Activated CD8-positive, alpha-beta memory T cell treated with anti-CD3 and anti-CD28 coated beads for 48 hours (primary cell): ENCODE measurements at regions not wholly inside any gene's neighbourhood (a gene's known extent, or its start where the extent isn't known, plus 50 kb on each side); places are given as distances from the start of the nearest gene placed in this dataset.

Experiments used
- DNase-seq, 3 experiments: peaks; one replicate each; pipeline ENCODE4 v3.0.0-alpha.2; 2020; ENCODE audit warnings: low read depth in 2 of 3, low spot score in 2 of 3

DNA sequence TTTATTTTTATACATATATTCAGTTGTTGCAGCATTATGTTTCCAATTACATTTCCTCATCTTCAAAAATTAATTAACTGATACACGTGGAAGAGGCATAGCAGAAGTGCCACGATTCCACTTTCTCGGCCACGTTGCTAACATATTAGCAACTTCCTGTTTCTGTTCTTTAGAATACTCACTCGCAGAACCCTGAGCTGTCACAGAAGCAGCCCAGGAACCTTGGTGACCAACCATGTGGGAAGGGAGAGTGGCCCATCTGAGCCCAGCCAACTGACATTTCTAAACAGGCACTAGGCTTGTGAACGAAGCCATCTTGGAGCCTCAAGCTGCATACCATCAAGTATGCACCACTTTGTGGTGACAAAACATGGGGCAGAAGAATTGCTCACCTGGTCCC is 350.1 kb downstream of the CBLN2 start:
- DNase-seq, result no peak

DNA sequence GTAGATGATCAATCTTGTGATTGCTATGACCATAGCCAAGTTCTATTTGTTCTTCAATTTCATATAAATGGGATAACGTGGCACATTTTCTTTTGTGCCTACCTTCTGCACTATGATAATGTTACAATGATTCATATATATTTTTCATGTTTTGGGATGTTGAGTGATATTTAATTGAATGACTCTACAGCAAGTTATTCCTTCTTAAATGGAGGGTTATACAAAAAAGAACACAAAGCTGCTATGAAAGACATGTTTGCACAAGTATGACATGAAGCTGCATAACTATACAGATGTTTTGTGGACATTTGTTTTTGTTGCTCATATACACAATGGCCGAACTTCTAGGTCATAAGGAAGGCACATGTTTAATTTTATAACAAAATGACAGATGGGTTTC is 356.2 kb downstream of the CBLN2 start:
- DNase-seq, result no peak

DNA sequence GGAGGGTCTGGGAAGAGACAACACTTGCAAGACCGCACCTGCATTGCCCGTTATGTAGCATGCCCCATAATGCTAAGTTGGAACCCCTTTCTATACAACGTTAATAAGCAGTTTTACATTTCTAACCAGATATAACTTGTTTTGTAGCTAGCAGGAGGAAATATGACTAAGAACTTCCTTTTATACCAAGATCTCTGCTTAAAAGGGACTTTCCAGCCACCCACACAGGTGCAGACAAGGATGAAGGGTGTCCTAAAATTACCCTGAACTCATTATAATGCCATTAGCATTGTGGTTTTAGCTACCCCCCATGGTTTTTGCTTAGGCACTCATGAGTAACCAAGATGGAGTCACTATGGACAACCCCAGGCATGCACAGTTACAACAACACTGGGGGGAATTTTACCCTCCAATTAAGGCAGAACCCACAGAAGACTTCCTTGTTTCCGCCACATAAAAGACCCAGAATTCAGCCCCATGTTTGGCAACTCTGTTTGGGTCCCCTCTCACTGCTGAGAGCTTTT is 362.8 kb downstream of the CBLN2 start:
- no peak for DNase-seq

DNA sequence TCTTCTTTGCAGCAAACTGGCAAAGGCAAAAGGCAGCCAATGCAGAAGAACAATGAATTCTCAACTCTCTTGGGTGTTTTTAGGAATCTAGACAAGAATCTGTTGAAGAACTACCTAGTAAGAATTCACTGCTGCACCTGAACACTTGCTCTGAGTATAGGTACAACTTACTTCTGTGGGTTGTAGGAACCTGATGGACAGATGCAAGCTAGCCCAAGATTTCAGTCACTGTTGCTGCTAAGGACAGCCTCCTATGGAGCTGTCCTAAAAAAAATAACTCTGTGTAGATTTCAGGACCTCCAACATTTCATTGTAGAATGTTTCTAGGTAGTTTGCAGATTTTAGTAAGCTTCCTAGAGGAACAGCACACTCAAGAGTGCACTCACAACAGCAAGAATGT is 363.5 kb downstream of the CBLN2 start:
- DNase-seq, result no peak

DNA sequence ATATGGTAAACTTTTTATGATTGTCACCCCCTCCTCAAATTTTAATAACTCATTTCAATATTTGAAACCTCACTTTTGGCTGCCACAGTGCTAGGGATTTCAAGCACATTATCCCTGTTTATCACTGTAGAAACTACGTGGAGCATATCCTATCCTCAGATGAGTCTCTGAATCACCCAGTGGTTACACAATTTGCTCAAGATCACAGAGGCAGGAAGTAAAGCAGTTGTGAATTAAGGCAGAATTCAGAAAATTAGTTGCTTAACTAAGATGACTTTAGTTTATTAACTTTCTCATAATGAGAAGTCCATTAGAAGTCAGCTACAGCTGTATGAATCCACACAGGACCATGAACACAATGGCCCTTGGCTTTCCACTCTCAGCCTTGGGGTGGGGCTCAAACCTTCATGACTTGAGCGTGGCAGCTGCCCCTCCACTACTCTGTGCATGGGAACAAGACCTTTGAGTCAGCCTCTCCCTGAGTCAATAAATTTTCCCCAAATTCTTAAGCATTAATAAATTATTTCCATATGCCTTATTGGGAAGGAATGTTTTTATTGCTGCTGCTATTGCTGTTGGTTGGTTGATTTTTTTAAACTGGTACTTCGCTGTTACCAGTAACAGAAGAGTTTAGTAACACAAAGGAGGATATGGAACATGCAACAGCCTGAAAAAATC is 369.0 kb downstream of the CBLN2 start:
- no peak for DNase-seq

DNA sequence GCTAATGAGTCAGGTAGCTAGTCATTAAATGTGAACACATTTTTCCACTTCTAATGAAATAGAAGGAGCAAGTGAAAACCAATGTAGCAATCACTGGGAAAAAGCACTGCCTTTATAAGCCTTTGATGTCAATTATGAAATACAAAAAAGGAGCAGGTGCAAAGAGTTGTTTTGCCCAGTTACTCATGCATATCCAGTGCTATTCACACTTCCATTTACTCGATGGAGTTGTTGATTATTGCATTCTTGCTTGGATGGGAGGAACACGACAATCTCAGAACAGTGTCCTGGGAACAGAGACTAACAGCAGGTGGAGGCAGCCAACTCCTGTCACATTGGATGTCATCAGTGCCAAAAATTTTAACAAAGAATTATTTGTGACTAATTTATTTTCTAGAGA is 372.5 kb downstream of the CBLN2 start:
- DNase-seq, result no peak

DNA sequence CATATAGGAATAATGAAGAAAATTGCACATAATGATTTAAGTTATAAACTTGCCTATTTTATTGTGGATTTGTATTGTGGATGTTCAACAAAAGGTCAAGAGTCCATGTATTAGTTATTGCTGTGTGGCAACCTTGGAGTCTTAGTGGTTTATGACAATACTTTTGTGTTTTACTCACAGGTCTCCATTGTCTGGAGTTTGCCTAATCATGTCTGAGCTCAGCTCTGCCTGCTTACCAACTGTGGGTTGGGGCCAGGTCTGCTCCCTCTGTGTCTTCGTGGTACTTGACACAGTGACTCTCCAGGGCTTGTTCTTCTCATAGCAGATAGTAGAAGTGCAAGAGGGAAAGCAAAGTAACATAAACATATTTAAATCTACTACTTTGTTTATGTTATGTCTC is 382.5 kb downstream of the CBLN2 start:
- no peak for DNase-seq

DNA sequence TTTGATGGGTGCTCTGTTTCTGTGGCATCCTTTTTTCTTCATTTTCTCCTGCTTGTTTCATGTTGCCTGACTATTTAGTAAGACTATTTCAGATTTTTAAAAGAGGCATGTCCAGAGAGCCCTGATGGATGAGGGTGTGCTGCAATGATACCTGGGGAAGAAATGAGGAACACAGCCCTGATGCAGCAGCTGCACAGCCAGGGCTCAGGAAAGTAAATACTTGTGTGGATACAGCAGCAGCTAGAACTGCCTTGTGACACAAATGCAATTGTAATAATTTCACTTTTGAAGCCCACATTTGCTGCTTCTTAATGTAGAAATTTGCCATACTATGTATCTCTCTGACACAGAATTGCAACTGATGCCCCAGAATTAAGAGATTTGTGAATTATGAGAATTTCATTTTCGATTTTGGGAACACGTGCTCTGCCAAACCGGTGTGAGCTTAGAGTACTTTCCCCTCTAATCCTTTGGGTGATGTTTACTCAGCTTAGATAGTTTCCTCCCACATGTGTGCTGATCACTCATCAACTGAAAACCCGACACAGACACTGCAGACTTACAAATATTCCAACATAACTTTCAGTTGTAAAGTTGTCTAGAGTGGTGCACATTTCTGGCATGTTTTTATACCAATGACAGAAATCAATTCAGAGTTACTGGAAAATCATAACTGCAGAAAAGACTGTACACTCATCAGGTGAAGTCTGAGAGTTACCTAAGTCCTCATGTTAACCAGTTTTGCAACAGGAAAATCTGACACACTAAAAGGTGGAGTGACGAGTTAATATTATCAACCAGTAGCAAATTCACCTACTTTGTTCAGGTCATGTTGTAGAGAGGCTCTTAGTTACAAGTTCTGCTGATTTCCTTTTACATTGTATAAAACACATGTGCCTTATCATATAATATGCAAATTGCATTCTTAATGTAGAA is 383.4 kb downstream of the CBLN2 start:
- no peak for DNase-seq

DNA sequence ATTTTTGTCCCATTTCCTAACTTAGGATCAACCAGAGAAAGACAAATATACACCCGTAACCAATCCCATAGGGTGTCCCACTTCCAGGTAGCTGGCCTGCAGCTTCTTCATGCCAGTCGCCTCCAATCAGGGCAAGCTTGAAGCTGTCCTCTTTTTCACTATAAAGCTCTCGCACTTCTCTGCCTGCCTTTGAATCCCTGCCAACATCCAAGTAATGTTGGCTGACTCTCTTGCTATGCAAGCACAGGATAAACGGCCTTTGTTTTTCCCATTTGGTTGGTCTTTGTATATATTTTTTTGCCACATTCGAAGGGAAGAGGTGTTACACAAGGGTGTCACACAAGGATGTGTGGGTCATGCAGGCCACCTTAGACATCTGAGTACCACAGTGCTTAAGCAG is 388.8 kb downstream of the CBLN2 start:
- no peak for DNase-seq

DNA sequence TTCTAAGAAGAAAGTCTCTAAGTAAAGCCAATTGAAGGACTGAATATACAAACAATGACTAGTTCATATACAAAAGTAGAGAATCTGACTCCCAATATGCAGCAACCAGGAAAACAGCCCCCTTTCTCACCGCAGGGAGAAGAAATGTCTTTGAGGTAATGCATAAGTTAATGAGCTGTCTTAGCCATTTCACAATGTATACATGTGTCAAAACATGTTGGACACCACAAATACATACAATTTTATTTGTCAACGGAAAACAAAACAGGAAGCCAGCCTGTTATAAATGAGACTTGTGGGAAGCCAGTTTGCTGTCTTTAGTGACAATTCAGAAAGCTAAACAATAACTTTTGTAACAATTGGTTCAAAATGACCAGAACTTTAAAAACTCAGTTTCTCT is 389.2 kb downstream of the CBLN2 start:
- DNase-seq, result no peak

DNA sequence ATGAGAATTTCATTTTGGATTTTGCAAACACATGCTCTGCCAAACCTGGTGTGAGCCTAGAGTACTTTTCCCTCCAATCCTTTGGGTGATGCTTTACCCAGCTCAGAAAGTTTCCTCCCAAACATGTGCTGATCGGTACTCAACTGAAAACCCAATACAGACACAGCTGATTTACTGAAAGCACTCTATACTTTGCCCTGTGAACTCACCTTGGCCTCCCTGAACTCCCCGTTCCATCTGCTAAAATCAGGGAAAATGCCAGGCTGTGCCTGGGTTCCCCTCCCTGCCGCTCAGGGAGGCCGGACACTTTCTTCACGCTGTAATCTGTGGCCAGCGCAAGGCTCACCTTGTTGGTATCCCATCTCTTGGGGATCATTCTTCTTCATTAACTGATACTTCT is 391.2 kb downstream of the CBLN2 start:
- no peak for DNase-seq

DNA sequence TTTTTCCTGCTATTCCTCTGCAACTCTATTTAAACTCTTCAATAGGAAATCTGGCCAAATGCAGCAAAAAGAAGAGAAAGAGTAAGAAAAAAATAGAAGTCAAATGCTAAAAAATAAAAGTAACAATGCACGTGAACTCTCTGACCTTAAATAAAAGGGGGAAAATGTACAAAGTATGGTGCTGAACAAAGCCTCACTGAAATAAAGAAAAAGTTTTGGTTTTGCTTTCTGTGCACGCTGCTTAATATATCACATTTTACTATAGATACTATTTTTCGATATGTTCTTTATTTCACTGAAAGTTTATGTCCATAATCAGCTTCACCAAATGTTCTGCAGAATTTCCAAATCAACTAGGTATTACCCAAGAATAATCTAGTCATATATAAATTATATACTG is 396.3 kb downstream of the CBLN2 start:
- no peak for DNase-seq

DNA sequence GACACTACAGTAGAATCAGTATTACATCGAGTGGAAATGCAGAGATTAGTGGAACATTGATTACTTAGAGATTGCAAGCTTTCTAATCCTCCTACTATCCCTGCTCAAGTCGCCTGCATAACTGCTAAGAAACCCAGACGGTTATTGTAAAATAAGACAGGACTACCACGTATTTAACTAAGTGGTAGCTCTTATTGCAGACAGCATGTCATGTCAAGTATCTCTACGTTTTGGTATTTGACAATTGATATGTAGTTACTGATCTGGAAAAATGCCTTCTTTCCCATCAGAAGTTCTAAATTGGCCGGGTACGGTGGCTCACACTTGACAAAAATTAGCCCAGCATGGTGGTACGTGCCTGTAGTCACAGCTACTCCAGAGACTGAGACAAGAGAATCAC is 404.1 kb downstream of the CBLN2 start:
- DNase-seq, result no peak

DNA sequence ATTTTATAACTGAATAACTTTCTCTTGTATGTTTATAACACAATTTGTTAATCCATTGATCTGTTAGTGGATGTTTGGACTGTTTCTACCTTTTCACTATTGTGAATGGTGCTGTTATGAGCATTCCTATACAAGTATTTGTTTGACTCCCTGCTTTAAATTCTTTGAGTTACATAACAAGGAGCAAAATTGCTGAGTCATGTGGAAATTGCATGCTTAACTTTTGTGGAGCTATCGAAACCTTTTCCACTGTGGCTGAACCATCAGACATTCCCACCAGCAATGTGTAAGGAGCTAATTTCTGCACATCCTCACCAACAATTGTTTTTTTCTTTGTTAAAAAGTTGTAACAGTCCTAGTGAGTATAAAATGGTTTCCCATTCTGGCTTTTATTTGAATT is 415.5 kb downstream of the CBLN2 start:
- DNase-seq, result no peak

DNA sequence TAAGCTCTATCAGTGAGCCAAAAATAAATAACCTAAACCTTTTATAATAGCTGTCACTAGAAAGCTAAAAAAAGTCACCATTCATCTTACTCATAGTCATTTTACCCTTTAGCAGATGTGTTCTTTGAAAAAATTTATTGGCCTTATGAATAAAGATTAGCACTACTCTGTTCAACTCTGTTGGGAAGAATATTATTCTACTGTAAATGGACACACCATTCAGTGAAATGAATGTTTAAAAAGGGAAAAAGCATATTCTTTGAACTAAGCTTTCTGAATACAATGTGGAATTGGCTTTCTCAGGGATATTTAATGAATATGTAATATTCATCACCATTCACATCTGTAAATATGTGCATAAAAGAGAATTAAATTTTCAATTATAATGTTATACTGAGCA is 422.0 kb downstream of the CBLN2 start:
- no peak for DNase-seq

DNA sequence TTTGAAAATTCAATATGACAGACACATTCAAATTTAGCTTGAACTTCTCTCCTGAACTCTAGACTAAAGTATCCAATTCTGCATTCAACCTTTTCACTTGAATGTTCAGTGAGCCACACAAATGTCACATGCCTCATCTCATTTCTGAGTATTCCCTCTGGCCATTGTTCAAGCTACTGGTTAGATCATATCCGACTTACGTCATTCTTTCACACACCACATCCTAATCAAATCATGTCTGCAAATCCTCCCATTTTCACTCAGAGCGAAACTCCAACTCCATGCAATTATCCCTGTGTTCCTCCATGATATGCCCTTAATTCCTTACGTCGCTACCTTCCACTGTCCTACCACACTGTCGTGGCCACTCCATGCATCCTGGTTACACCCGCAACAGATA is 425.1 kb downstream of the CBLN2 start:
- no peak for DNase-seq

DNA sequence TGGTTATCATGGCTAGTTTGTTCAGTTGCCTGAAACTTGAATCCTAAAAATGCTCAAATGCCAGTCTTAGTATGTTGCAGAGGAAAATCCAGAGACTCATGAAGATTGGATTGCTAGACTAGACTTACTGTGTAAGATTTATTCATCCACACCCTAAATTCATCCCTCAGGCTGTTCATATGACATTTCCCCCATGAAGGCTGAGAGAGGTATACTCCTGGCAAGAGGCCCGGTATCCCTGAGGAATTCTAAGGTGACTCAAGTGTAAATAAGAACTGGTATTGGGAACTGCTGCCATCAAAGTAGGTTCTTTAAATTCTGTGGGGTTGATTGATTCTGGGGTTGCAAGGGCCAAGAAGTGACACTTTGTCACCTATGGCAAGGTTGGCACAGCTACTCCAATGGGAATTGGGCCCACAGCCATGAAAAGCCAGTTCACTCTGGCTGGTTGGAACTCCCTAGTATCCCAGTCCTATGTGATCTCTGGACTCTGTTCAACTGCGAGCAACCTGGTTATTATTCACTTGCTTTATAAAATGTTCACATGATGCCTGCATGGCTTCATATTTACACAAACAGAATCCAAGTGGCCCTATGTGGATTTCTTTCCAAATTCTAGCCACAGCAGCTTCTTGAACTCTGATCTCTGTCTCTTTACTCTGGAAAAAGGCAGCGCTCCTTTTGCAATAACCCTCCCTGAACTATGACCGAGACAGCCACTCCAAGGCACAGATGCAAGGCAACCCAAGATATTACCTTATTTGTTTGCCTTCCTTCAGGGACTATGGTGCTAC is 429.1 kb downstream of the CBLN2 start:
- DNase-seq, result no peak

DNA sequence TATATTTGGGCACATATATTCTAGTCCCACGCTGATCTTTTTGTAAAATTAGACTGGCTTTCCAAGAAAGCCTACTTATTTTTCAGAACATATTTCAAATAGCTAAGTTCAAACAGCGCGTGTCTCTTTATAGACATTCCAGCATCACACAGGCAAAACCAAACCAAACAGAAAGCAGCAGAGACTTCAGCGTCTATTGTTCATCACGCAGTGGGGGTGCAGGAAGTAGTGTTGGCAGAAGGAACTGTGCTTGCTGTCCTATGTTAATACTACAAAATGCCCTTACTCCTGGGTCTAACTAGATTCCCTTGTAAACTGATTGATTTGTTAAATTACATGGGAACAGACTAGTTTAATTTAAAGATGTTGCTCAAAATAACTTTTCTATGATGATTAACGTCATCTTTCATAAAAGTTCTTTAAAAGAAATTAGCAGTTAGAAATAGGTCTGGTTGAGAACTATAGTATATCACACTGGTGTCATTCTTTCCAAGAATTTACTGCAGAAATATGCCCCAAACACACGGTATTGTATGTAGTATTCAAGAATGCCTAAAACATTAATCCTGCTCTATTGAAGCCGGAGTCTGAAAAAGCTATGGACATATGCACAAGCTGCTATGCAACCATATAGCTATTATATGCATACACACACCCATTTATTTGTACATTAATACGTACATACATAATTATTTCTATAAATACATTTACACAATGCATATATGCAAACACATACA is 436.3 kb downstream of the CBLN2 start:
- no peak for DNase-seq

DNA sequence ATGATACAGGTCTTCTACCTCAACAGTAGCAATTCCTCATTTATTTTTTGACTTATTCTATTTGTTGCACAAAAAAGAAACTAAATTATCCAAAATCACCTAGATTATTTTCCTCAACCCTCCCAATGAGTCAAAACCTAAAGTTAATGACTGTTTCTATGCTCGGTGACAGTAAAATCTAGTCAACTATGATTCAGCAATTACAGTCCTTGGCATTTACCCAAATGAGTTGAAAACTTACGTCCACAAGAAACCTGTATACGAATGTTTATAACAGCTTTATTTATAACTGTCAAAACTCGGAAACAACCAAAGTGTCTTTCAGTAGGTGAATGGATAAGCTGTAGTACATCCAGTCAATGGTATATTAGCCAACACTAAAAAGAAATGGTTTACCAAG is 439.3 kb downstream of the CBLN2 start:
- DNase-seq, result no peak

DNA sequence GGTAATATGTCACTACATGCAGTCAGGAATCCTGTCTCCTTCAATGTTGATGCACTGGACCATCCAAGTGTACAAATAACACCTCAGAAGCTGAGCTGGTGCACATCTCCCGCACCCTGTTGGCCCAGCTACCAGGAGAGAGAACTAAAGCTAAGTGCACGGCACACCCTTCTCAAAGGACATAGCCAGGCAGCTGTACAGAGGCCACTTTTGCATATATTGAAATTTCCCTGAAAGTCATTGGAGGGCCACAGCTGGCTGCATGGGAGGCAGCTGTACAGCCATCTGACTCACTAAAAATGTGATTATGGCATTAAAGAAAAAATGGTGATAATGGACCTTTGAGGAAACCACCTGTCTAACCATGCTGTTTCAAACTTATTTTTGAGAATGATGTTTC is 441.7 kb downstream of the CBLN2 start:
- no peak for DNase-seq

DNA sequence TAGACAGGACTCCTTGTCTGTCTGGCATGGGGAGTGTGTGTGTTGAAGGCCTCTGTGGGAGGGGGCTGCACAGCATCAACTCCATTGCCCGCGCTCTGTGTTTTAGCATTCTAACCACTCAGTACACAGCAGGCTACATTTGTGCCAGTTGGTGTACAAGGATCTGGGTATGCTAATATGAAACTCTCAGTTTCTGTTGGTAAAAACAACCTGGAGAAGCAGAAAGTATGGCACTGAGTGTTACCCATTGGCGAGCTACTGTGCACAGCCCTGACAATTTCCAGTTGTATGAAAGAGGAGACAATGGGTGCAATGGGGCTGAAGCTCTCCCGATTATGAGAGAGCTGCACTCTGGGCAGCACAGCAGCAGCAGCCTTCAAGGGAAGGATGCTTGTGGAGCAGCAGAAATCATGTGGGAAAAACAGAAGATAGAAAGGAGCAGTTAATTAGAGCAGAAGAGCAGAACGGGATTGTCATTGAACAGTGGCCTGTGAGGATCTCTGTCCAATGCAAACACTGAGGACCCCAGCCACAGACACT is 443.6 kb downstream of the CBLN2 start:
- no peak for DNase-seq
